ENCODE measurements at regions not wholly inside any gene's neighbourhood (a gene's known extent, or its start where the extent isn't known, plus 50 kb on each side); places are given as distances from the start of the nearest gene placed in this dataset.
A peak's percentile ranks its signal among the peaks of the same experiment; 100 is the strongest.
"Not testable (repeated sequence)": the region's sequence is repeated elsewhere in the genome, so short reads cannot be mapped to it uniquely, and the experiment has no call there.

DNA sequence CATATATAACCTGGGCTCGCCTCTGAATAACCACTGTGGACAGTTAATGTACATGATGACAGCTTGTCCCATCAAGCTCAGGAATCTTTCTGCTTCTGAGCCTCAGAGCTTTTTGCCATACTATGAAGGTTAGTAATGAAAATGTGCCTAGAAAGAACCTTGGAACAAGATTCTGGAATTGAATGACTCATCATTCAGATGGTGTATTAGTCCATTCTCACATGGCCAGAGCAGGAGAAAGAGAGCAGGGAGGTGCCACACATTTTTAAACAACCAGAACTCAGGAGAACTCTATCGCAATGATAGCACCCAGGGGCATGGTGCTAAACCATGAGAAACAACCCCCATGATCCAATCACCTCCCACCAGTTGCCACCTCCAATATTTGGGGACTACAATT is 542.1 kb downstream of the PRR16 start:
- DNase-seq (ENCODE audit: low spot score): no peak

DNA sequence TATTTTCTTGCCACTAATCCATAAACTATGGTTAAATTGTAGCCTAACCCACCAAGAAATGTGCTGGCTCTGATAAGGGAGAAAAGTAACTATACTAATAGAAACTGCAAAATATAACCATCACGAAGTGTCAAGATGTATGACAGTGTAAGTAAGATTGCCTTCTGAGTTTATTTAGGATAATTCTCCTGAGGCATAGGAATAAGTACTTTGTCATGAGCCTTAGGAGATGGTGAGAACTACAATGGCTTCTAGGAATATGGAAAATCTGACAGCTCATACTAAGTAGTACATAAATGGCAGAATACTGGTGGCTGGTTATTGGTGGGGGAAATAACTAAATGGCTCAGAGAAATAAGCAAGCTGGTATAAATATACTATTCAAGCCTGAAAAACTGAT is 543.9 kb downstream of the PRR16 start:
- DNase-seq (ENCODE audit: low spot score): no peak

GRCh38 chr5:121009058-121009457 is 545.0 kb downstream of the PRR16 start:
- no peak for DNase-seq (ENCODE audit: low spot score)

DNA sequence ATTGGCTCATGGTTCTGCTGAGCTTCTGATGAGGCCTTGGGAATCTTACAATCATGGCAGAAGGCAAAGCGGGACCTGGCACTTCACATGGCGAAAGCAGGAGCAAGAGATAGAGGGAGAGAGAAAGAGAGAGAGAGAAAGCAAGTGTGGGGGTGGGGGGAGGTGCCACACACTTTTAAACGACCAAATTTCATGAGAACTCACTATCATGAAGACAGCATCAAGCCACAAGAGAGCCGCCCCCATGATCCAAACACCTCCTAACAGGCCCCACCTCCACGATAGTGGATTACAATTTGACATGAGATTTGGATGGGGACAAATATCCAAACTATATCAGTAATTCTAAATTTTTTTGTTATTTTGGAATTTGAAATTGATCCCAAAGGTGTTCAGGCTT is 553.9 kb downstream of the PRR16 start:
- no peak for DNase-seq (ENCODE audit: low spot score)

- peak; percentile 1 for DNase-seq (ENCODE audit: low spot score)
Measured at GRCh38 chr5:121019106-121019505, 555.0 kb downstream of the PRR16 start.

GRCh38 chr5:121019734-121020133 is 555.6 kb downstream of the PRR16 start:
- DNase-seq (ENCODE audit: low spot score): no peak

- no peak for DNase-seq (ENCODE audit: low spot score)
Measured at GRCh38 chr5:121021681-121022080, 557.6 kb downstream of the PRR16 start.

DNA sequence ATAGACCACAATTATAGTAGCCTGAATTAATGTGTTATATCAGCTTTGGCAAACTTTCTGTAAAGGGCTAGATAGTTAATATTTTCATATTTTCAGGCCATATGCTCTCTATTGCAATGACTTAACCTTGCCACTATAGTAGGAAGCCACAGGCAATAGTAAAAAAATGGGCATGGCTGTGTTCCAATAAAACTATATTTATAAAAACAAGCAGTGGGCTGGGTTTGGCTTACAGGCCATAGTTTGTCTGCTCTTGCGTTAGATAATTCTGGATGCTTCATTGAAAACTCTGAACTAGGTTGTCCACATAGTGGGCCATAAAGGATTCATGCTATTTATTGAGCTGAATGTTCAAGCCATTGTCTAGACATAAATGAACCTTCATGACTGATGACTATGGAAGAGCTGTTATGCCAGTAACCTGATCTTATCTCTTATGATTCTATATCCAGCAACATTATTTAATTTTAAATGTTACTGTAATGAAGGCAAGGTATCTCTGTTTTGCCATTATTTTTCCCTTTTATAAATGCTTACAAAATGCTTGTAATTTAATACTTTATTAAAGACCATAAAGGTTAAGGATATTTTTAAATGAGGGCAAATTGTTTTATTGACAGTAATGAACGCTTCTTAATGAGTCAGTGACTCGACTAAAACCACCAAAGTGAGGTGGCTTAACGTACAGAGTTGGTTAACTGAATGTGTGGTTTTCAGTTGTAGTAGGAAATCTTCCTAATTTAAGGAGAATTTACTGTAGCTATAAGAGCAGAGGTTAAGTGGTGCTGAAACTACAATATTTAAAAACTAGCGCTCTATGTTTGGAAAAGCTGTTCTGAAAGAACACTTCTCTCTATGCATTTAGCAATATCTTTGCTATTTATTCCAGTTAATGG is 560.6 kb downstream of the PRR16 start:
- DNase-seq (ENCODE audit: low spot score): no peak

- DNase-seq (ENCODE audit: low spot score): no peak
Measured at GRCh38 chr5:121025671-121026070, 561.6 kb downstream of the PRR16 start.

GRCh38 chr5:121027636-121028035 is 563.5 kb downstream of the PRR16 start:
- DNase-seq (ENCODE audit: low spot score): no peak

- DNase-seq (ENCODE audit: low spot score): no peak
Measured at GRCh38 chr5:121029536-121030245, 565.6 kb downstream of the PRR16 start.

- no peak for DNase-seq (ENCODE audit: low spot score)
Measured at GRCh38 chr5:121031491-121031890, 567.4 kb downstream of the PRR16 start.

DNA sequence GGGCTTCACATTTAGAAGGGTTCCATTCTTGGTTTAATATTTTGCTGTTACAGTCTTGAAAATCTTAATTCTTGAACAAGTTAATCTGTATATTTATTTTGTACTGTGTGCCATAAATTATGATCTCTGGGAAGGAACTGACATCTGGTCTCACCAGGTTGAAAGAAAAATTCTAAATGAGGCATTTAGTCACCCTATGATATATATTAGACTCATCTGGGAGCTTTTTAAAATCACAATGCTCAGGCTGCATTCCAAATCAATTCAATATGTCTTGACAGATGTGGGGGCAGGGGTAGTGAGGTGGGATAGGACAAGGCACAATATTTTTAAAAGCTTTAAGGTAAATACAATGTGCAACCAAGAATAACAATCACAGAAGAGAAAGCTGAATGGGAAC is 569.2 kb downstream of the PRR16 start:
- DNase-seq (ENCODE audit: low spot score): no peak

DNA sequence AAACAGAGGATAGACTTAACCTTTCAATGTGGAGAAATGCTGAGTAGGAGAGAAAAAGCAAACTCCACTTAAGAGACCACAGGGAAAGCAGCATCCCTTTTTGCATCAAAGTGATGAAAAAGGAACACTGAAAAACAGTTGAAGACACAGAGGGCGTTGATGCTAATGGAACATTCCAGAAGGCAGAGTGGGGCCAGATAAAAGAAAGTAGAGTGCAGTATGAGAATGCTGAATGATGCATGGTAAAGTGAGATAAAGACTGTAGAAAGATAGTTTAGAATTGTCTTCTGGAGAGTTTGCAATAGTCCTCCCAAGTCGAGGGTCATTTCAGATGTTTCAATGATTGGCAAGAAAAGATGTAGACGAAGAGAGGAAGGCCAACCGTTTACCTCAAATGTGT is 574.3 kb downstream of the PRR16 start:
- no peak for DNase-seq (ENCODE audit: low spot score)

GRCh38 chr5:121049971-121050370 is 585.9 kb downstream of the PRR16 start:
- DNase-seq (ENCODE audit: low spot score): no peak

DNA sequence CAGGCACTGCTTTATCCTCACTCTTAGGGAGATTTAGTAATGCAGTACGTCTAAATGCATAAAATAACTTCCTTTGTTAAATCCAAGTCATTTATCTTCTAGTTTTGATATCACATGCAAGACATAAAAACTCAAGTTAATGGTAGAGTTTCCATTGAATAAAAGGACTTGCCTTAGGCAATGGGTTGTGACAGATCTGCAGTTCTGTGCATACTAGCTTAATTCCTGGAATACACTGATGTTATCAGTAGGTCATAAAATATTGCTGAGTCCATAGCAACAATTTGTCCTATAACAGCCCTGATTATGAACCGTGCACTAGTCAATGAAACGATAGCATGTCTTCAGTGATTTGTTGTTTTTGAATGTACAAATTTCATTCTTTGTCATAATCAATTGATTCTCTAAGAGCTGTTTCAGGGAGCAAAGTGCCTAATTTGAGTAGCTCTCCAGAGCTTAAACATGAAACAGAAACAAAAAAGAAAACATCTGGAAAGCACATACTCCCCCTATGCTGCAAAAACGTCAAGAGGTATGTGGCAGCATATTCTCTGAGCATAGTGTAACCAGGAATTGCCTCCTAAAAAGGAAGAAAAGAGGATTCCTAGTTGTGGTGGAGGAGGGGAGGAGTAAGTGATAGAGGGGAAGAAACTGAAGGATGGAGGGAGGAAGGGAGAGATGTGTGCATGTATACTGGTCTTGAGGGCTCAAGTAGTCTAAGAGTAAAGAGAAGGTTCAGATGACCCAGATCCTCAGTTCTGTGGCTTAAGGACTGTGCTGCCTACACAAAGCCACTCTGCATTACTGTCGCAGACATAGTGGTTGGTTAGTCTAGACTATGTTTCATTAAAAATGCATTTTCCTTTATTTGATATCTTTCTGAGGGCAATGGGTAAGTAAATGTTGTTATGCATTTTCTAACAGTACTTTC is 589.2 kb downstream of the PRR16 start:
- DNase-seq (ENCODE audit: low spot score): no peak

DNA sequence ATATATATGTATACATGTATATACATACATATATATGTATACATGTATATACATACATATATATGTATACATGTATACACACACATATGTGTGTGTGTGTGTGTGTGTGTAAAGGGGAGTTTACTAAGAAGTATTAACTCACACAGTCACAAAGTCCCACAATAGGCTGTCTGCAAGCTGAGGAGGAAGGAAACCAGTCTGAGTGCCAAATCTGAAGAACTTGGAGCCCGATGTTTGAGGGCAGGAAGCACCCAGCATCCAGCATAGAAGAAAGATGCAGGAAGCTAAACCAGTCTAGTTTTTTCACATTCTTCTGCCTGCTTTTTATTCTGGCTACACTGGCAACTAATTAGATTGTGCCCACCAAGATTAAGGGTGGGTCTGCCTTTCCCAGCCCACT is 591.5 kb downstream of the PRR16 start:
- no peak for DNase-seq (ENCODE audit: low spot score)

- DNase-seq (ENCODE audit: low spot score): not testable (repeated sequence)
Measured at GRCh38 chr5:121064241-121064640, 600.1 kb downstream of the PRR16 start.

DNA sequence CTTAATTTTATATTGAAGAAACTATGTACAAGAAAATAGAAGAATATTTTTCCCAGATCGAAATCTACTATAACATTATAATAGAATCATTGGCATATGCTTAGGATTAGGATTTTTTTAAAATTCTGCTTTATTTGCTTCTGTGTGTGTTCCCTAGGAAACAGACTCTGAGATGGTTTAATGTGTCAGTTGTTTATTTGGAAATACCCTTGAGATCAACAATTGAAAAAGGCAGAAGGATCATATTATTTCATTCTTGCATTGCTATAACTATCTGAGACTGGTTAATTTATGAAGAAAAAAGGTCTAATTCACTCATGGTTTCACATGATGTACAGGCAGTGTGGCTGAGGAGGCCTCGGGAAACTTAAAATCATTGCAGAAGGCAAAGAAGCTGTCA is 622.6 kb downstream of the PRR16 start:
- no peak for DNase-seq (ENCODE audit: low spot score)

DNA sequence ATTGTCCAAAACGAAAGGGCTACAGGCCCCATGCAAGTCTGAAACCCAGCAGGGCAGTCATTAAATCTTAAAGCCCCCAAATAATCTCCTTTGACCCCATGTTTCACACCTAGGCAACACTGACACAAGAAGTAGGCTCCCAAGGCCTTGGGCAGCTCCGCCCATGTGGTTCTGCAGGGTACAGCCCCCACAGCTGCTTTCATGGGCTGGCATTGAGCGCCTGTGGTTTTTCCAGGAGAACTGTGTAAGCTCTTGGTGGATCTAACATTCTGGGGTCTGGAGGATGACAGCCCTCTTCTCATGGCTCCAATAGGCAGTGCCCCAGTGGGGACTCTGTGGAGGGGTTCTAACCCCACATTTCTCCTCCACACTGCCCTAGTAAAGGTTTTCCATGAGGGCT is 623.5 kb downstream of the PRR16 start:
- no peak for DNase-seq (ENCODE audit: low spot score)

DNA sequence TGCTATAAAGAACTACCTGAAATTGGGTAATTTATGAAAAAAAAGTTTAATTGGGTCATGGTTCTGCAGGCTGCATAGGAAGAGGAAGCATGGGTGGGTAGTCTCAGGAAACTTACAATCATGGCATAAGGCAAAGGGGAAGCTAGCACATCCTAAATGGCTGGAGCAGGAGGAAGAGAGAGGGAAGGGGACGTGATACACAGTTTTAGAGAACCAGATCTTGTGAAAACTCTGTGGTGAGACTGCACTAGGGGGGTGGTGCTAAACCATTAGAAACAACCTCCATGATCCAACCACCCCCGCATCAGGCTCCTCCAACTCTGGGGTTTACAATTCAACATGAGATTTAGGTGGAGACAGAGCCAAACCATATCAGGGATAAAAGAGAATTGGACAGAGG is 624.2 kb downstream of the PRR16 start:
- DNase-seq (ENCODE audit: low spot score): no peak

DNA sequence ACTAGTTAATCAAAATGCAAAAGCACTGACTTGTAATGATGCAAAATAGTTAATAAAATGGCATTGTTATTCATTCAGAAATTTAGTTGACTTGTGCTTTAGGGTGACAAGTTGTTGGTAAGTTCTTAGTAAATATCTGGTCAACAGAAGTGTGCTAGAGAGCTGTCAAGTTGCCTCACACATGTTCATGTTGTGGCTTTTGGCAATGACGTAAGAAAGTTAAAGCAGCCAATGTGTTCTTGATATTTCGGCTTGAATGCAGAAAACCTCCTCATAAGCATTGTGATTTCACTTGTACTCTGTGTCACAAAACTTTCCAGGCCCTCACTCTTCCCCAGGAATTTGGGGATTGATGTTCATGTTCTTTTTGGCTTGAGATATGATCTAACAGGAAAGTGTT is 626.7 kb downstream of the PRR16 start:
- DNase-seq (ENCODE audit: low spot score): no peak
